HG03460 (cell line): ENCODE measurements at regions not wholly inside any gene's neighbourhood (a gene's known extent, or its start where the extent isn't known, plus 50 kb on each side); places are given as distances from the start of the nearest gene placed in this dataset.

ENCODE experiments used
- ATAC-seq: cut with Tn5 transposase; IDR thresholded peaks from one replicate; pipeline ENCODE4 v1.9.1; 2021; ENCODE audit not compliant: unreplicated experiment

- no peak for ATAC-seq
Observed at GRCh38 chr11:122353561-122353960, 237.5 kb upstream of the BLID start.

DNA sequence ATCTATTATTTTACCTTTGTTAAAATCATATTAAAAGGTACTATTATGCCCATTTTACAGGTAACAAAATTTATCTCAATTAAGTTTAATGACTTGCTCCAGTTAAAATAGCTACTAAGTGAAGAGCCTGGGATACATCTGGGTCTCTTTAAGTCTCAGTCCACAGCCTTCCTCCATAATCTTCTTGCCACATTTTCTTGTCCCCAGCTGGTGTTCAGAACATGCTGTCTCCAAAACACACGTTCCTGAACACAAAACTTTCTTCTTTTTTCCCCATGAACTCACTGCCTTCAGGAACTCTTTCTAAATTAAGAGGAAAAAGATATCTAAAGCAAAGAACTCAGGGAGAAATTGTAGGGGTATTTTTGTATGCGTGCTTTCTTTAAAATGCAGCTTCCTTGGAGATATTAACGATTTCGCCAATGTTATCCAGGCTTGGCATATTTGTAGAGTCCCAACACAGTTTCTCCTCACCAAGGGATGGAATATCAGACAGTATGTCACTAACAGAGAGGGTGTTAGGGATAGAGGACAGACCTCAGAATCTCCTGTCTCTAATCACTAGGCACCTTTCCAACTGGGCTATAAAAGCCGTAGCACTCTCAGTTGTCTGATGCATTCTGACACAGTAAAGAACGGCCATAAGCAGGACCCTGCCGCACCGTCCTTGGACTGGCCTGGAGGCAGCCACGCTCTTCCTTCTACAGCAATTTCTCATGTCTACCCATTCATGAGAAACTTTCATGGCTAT lies 232.8 kb upstream of the BLID start:
- ATAC-seq: no peak

GRCh38 chr11:122346006-122346405 lies 230.0 kb upstream of the BLID start:
- no peak for ATAC-seq

DNA sequence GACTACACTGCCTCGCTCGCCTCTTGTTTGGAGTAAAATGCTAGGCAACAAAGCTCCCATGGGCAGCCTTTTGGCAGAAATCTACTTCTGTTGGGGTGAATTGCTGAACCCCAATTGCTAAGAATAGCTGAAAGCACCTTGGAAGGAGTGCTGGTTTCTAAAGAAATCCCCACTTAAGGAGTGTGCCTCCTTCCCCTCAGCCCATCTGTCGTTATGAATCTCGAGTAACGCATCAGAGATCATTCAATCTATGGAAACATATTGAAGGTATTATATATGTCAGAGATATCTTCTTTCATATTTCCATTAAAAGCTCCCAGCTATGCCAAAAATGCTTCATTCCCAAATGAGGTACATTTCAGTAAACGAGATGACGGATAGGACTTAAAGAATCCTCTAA lies 229.6 kb upstream of the BLID start:
- no peak for ATAC-seq

- no peak for ATAC-seq
Observed at GRCh38 chr11:122344215-122344614, 228.2 kb upstream of the BLID start.

GRCh38 chr11:122343210-122343609 lies 227.2 kb upstream of the BLID start:
- ATAC-seq: no peak

DNA sequence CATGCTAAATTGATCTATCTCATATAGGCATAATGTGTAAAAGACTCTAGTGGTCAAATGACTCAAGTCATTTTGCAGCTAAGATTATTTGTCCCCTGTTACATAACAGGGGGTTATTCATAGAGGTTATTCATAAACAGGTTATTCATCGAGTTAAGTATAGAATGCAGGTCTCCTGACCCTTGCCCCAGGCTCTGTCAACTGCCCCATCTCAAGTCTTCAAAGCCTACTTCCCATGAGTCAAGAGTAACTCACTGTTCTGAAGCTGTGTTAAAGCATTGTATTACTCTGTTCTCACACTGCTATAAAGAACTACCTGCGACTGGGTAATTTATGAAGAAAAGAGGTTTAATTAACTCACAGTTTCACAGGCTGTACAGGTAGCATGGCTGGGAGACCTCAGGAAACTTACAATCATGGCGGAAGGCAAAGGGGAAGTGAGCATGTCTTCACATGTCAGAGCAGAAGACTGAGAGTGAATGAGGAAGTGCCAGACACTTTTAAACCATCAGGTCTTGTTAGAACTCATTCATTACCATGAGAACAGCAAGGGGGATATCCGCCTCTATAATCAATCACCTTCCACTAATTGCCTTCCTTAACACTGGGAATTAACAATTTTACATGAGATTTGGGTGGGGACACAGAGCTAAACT lies 226.2 kb upstream of the BLID start:
- no peak for ATAC-seq

GRCh38 chr11:122341477-122341876 lies 225.5 kb upstream of the BLID start:
- no peak for ATAC-seq

DNA sequence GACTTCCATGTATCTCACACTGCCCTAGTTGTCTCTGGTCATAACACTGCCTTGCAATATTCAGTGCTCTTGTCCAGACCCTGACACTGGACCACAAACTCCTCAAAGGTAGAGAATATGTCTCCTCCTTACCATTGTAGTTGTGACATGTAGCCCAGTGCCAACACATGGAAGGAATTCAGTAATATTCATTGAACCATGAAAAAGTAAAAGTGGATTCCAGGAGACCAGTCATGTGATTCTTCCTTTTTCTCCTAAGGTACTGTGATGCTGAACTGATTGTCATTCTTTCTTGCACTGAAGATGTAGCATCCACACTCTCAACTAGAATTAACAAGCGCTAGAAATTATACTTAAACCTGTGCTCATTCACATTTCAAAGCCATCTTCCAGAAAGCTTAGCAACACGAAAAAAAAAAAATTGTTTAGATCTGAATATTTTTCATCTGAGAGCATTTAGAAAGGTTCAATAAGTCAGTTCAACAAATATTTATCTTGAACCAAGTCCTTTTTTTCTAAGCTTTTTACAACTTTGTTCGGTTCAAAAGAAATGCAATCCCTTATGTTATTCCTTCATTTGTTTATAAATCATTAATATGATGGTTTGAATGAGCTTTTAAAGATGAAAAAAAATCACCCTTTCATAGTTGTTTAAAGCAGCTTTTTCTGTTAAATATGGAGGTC lies 224.7 kb upstream of the BLID start:
- ATAC-seq: no peak

- ATAC-seq: no peak
Observed at GRCh38 chr11:122339436-122340060, 223.5 kb upstream of the BLID start.

DNA sequence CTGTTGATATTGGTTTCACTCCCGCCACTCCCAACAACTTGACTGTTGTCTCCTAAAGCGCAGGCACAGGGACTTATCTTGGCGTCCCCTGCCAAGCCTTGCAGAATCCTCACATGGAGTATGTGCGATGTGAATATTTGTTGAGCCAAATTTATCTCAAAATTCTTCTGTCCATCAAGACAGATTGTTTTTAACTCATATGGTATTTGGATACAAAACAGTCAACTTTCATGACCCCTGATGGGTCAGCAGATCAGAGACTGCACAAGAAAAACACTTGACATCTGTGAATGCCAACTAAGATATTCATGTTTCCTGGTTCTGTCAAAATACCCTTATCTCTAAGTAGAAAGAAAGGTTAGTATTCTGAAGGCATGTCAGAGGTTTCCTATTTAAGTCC lies 221.7 kb upstream of the BLID start:
- no peak for ATAC-seq

DNA sequence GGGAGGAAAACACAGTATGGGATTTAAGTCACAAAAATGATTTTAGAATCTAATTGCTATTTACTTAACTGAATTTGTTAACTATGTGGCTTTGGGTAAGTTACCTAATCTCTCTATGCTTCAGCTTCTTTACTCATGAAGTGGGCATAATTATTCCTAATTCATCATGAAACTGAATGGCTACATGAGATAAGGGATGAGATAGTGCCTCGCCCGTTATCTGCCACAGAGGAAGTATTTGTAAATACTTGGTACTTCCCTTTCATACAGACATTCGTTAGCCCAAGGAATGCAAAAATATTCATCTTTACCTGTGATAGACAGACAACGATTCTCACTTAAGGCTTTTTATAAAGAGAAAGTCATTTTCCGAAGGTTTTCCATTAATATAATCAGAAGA lies 221.2 kb upstream of the BLID start:
- ATAC-seq: no peak

GRCh38 chr11:122336706-122337105 lies 220.7 kb upstream of the BLID start:
- no peak for ATAC-seq

DNA sequence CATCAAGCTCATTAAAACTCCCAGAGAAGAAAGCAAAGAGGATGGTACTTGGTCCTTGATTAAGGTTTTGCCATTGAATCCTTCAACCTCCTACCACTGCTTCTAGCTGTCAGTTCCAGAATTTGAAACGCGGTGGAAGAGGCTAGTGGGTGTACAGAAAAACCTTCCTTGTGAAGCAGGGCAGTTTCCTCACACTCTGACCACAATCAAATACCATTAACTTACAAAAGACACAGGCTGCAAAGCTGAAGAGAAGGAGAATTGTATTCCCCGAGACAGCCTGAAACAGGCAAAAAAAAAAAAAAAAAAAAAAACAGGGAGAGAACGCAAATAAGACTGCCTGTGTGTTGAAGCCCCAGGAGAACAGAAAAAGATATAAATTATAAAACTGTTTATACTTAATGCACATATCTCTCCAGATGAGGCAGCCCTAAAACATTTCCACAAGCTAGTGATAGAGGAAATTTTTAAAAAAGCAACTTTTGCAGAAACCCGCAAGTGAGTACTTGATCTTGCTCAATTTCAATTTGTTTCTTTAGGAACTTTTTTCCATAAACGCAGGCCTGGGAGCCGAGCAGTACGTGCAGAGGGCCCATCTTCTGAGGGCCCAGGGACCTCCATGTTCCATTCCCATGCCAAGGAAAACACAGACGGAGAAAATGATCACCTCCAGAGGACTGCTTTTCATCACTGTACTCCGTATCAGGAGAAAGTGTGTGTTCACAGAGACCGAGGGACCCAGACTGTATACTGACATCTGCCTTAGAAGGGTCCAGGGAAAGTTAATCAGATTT lies 218.7 kb upstream of the BLID start:
- ATAC-seq: no peak

DNA sequence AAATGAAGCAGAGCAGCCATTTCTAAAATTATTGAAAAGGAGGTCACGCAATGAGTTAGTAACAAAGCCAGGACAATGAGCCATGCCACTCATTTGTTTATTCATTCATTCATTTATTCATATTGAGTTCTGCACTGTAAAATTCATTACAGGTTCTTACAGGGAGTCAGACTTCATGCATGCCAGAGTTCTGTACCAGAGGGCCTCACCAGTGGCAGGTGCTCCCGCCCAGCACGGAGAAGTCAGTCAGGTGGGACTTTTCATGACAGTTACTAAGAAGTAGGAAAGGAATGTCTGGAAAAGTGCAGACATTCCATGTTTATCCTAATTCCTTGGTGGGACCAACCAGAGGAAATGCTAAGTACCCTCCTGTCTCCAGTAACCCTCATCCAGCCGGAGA lies 217.5 kb upstream of the BLID start:
- no peak for ATAC-seq

- ATAC-seq: no peak
Observed at GRCh38 chr11:122331079-122331478, 215.1 kb upstream of the BLID start.

DNA sequence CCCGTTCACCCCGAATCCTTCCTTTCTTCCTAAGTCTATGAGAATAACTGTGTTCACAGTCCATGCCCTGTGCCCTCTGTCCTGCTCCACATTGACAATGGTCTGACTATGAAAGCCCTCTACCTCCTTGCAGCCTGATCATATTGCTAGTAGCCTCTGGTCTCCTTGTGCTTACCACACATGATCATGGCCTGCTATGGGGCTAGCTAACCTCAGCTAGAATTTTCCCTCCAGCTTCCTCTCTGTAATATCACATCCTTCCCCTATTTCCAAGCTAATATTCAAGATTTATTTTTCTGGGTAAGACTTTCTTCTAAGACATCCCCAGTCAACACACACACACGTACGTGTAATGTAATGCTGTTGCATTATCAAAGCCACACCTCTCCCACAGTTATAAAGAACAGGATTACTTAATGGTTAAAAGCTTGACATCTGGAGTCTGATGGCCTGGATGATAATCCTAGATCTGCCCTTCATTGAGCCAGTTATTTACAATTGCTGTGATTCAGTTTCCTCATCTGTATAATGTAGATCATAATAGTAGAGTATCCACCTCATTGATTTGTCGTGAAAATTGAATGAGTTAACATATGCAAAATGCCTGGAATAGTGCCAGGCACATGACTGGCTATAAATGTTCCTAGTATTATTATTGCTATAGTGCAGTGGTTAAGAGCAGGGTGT lies 214.4 kb upstream of the BLID start:
- no peak for ATAC-seq

DNA sequence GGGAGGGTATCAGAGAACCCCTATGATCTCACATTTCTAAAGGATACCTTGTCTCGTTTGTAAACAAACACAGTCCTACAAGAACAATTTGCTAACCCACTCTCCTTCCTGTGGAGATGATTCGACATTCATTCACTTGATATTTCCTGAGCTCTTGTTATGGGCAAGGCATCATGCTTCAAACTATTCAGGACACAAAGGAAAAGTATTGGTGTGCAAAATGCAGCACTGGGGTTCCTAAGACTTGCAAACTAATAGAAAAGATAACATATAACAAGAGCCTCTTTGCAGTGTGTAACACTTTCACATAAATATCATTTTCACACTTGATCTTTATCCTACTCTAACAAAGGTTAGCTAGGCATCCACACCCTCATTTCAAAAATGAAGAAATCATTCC lies 211.5 kb upstream of the BLID start:
- no peak for ATAC-seq

DNA sequence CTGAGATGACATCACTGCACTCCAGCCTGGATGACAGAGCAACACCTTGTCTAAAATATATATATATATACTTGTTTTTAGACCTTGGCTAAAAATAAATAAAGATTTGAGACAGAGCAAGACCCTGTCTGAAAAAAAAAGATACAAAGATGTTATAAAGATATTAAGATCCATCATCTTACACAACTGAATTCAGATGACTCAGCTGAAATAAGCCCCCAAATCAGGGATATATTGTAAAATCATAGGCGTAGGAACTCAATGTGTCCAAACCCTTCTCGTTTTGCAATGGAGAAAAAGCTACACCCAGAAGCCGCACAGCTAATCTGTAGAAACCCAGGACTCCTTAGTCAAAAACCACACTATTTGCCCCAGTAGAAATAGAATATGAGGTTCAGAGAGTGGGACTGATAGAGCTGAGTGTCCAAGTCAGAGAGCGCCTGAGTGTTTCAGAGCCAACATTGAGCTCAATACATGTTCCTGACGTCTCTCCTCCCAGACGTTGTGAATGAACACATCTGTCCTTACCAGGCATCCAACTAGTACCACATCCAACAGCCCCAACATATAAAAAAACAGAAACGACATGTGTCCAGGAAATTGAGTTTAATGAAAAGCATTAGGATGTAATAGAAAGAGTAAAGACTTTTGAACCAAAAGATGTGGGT lies 207.9 kb upstream of the BLID start:
- ATAC-seq: no peak

GRCh38 chr11:122322329-122322728 lies 206.3 kb upstream of the BLID start:
- ATAC-seq: no peak
